B cell (primary cell): ENCODE measurements at regions not wholly inside any gene's neighbourhood (a gene's known extent, or its start where the extent isn't known, plus 50 kb on each side); places are given as distances from the start of the nearest gene placed in this dataset.
"Not testable (repeated sequence)": the region's sequence is repeated elsewhere in the genome, so short reads cannot be mapped to it uniquely, and the experiment has no call there.

Source experiments
- ATAC-seq: fragments of 200-7000 bp; cut with Tn5 transposase; one replicate; pipeline ENCODE4 v1.10.0; 2021; ENCODE audit warnings: low read depth, mild to moderate bottlenecking, moderate number of reproducible peaks, moderate library complexity
- CTCF ChIA-PET: fragments of 350-600 bp; sonication (Branson Sonifier 250); formaldehyde crosslinking; loops from one replicate; lab custom pipeline; 2021; ENCODE audit warnings: antibody characterized with exemption, inconsistent platforms; lab: Charles Lee
- POLR2A ChIA-PET: fragments of 350-600 bp; sonication (Branson Sonifier 250); formaldehyde crosslinking; loops from one replicate; lab custom pipeline; 2021; ENCODE audit warnings: antibody characterized with exemption; lab: Charles Lee
- DNase-seq: peaks from one replicate; pipeline ENCODE4 v3.0.0; 2013
- H2AFZ ChIP-seq: 2 replicates; pipeline ENCODE4 v1.6.1; 2012; ENCODE audit warnings: mild to moderate bottlenecking, low read depth, low read length; ENCODE audit not compliant: insufficient read depth, poor library complexity, severe bottlenecking
- H3K27ac ChIP-seq, 2 donors: 1 replicate in 1 of 2; 2 replicates in 1 of 2; pipeline ENCODE4 v1.5.1; 2012 to 2013; ENCODE audit warnings: low read length in 2 of 2, mild to moderate bottlenecking in 2 of 2, moderate library complexity in 1 of 2
- H3K27me3 ChIP-seq, 4 experiments: fragments of 200-600 bp in 1 of 4; sonication (generic) in 1 of 4; replicated peaks in 1 of 4; 1 replicate in 2 of 4; 2 replicates in 2 of 4; pipeline versions ENCODE4 v1.6.1 to v1.7.0; 2013 to 2016; ENCODE audit warnings: low read length in 3 of 4, mild to moderate bottlenecking in 2 of 4, mixed read lengths in 1 of 4, moderate library complexity in 1 of 4; ENCODE audit not compliant: insufficient read depth in 4 of 4, control insufficient read depth in 3 of 4; ENCODE audit errors: control extremely low read depth in 1 of 4
- H3K36me3 ChIP-seq, 2 experiments: replicated peaks in 1 of 2; 1 replicate in 1 of 2; 2 replicates in 1 of 2; pipeline versions ENCODE4 v1.6.1 to v1.7.1; 2013; ENCODE audit warnings: low read length in 1 of 2; ENCODE audit not compliant: insufficient read depth in 2 of 2, control insufficient read depth in 1 of 2; ENCODE audit errors: control extremely low read depth in 1 of 2, extremely low read depth in 1 of 2
- H3K4me1 ChIP-seq, 2 donors: fragments of 200-600 bp in 1 of 2; sonication (generic) in 1 of 2; 1 replicate in 1 of 2; 2 replicates in 1 of 2; pipeline versions ENCODE4 v1.5.1 to v1.6.1; 2013 to 2017; ENCODE audit warnings: low read length in 2 of 2; ENCODE audit not compliant: control insufficient read depth in 2 of 2, insufficient read depth in 2 of 2
- H3K4me2 ChIP-seq: replicated peaks from 2 replicates; pipeline ENCODE3; 2012; ENCODE audit warnings: mild to moderate bottlenecking, low read depth, low read length; ENCODE audit not compliant: poor library complexity, severe bottlenecking
- H3K4me3 ChIP-seq, 5 experiments: fragments of 200-600 bp in 1 of 5; sonication (generic) in 1 of 5; 1 replicate in 3 of 5; 2 replicates in 2 of 5; pipeline versions ENCODE4 v1.5.1 to v1.7.0; 2011 to 2016; ENCODE audit warnings: low read length in 4 of 5, mild to moderate bottlenecking in 4 of 5, low read depth in 2 of 5, control low read depth in 1 of 5, moderate library complexity in 1 of 5; ENCODE audit not compliant: insufficient read depth in 1 of 5; ENCODE audit errors: control extremely low read depth in 1 of 5, extremely low read depth in 1 of 5
- H3K79me2 ChIP-seq: fragments of 200-600 bp; sonication (generic); one replicate; pipeline ENCODE4 v1.6.0; 2016; ENCODE audit warnings: low read length; ENCODE audit not compliant: control insufficient read depth, insufficient read depth
- H3K9ac ChIP-seq: fragments of 200-600 bp; sonication (generic); 2 replicates; pipeline ENCODE4 v1.6.1; 2017; ENCODE audit warnings: mild to moderate bottlenecking, low read length, moderate library complexity
- H3K9me3 ChIP-seq, 3 donors: one replicate each; pipeline versions ENCODE4 v1.6.1 to v1.7.1; 2013; ENCODE audit warnings: low read length in 2 of 3; ENCODE audit not compliant: control insufficient read depth in 2 of 3, insufficient read depth in 1 of 3; ENCODE audit errors: control extremely low read depth in 1 of 3
- H4K20me1 ChIP-seq: 2 replicates; pipeline ENCODE4 v1.6.0; 2012; ENCODE audit warnings: mild to moderate bottlenecking, low read length; ENCODE audit not compliant: insufficient read depth, control insufficient read depth, poor library complexity, severe bottlenecking
- H3K27ac Mint-ChIP-seq: one replicate; pipeline ENCODE4 v1.8.0; 2021; ENCODE audit warnings: mixed read lengths
- H3K27me3 Mint-ChIP-seq: one replicate; pipeline ENCODE4 v1.8.0; 2021; ENCODE audit warnings: mixed read lengths
- H3K4me1 Mint-ChIP-seq: one replicate; pipeline ENCODE4 v1.8.0; 2021; ENCODE audit warnings: mixed read lengths
- H3K4me3 Mint-ChIP-seq: one replicate; pipeline ENCODE4 v1.8.0; 2021; ENCODE audit warnings: mixed read lengths
- H3K9me3 Mint-ChIP-seq: one replicate; pipeline ENCODE4 v1.8.0; 2022; ENCODE audit warnings: mixed read lengths; ENCODE audit not compliant: insufficient read depth
- WGBS: methylation state at CpG from one replicate; pipeline ENCODE4 v1.1.5; 2013; ENCODE audit warnings: missing lambda C conversion rate; ENCODE audit not compliant: insufficient coverage; 5-methylcytosine and 5-hydroxymethylcytosine counted together
- intact Hi-C: fragments of 100-400 bp; cut with micrococcal nuclease; formaldehyde crosslinking; loops from one replicate; pipeline ENCODE4 v1.10.0; 2022

DNA sequence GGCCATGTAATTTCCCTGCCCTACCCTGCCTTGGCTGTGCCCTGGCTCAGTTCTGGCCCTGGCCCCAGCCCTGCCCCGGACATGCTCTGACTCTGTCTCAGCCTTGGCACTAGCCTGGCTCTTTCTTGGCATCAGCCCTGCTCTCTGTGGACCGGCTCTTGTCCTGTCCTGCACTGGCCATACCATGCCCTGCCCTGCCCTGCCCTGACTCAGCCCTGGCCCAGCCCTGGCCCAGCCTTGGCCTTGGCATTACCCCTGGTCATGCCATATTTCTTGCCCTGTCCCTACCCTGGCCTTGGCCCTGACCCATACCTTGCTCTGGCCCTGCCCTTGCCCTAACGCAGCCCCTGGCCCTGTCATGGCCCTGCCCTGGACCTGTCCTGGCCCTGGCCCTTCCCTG, 643.9 kb downstream of the ZNF37A start:
- H3K27me3 ChIP-seq, H3K27ac ChIP-seq, H3K4me3 ChIP-seq, H3K79me2 ChIP-seq, ATAC-seq, H3K27ac Mint-ChIP-seq, H3K4me1 Mint-ChIP-seq, H3K4me2 ChIP-seq, H4K20me1 ChIP-seq, DNase-seq, H3K36me3 ChIP-seq, H3K27me3 Mint-ChIP-seq, POLR2A ChIA-PET, H3K4me1 ChIP-seq, H3K4me3 Mint-ChIP-seq, H3K9ac ChIP-seq, intact Hi-C loops, CTCF ChIA-PET, H2AFZ ChIP-seq, H3K9me3 Mint-ChIP-seq: not testable (repeated sequence)
- WGBS: 100% methylated on average over 3 of the region's 3 CpGs
- H3K9me3 ChIP-seq: peaks cover 0 to 54% (median 0%) of the 10 kb centered on the region in 3 donors

DNA sequence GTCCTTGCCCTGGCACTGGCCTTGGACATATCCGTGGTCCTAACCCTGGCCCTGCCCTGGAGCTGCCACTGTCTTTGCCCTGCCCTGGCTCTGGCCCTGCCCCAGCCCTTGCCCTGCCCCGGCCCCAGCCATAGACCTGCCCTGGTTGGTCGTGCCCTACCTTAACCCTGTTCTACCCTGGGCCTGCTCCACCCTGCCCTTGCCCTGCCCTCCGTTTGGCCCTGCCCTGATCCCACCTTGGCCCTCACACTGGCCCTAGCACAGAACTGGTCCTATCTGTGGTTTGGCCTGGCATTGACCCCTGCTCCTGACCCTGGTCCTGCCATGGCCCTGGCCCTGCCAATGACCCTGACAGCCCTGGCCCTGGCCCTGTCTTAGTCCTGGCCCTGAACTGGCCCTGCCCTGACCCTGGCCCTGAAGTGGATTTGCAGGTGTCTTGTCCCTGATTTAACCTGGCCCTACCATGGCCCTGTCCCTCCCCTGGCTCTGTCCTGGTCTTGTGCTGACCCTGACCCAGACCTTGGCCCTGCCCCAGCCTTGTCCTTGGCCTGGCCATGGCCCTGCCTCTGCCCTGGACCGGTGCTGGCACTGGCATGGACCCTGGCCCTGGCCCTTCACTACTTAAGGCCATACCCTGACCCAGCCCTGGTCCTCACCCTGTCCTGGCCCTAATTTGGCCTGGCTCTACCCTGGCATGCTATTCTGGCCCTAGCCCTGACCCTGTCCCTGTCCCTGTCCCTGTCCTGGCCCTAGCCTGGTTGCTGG, 645.1 kb downstream of the ZNF37A start:
- DNase-seq, H3K4me1 ChIP-seq, H3K4me2 ChIP-seq, CTCF ChIA-PET, H2AFZ ChIP-seq, H3K27ac ChIP-seq, H3K27me3 ChIP-seq, H3K4me3 ChIP-seq, POLR2A ChIA-PET, H3K36me3 ChIP-seq, H3K4me3 Mint-ChIP-seq, H4K20me1 ChIP-seq, H3K9me3 Mint-ChIP-seq, H3K9ac ChIP-seq, H3K27me3 Mint-ChIP-seq, H3K79me2 ChIP-seq, ATAC-seq, H3K27ac Mint-ChIP-seq, intact Hi-C loops, H3K4me1 Mint-ChIP-seq: not testable (repeated sequence)
- WGBS: 60% methylated on average over 5 of the region's 5 CpGs
- peaks cover 0 to 56% (median 0%) of the 10 kb centered on the region in 3 donors for H3K9me3 ChIP-seq
